H1 (cell line): ENCODE measurements at regions not wholly inside any gene's neighbourhood (a gene's known extent, or its start where the extent isn't known, plus 50 kb on each side); places are given as distances from the start of the nearest gene placed in this dataset.

ENCODE experiments used
- CTCF ChIA-PET: fragments of 300-600 bp; sonication (Branson Sonifier 250); formaldehyde crosslinking; loops from one replicate; lab custom pipeline; 2021; ENCODE audit not compliant: partially characterized antibody; lab: Charles Lee
- POLR2A ChIA-PET: fragments of 300-600 bp; sonication (Branson Sonifier 250); formaldehyde crosslinking; loops from one replicate; lab custom pipeline; 2021; ENCODE audit warnings: inconsistent platforms; ENCODE audit not compliant: partially characterized antibody; lab: Charles Lee
- DNase-seq, 2 experiments: peaks; one replicate each; pipeline versions ENCODE4 v3.0.0 to v3.0.0-alpha.2; 2010 to 2022; ENCODE audit warnings: low spot score in 2 of 2, low read depth in 1 of 2, mixed read lengths in 1 of 2
- FAIRE-seq: peaks from 2 replicates; lab custom pipeline; 2011; peaks lifted over from hg19 to GRCh38; lab: Jason Lieb, UNC
- H2AFZ ChIP-seq: 2 replicates; pipeline ENCODE4 v1.8.1; 2012; ENCODE audit warnings: low read length, inconsistent platforms
- H2AK5ac ChIP-seq: 2 replicates; pipeline ENCODE4 v1.6.1; 2013; ENCODE audit warnings: low read depth, low read length
- H2BK120ac ChIP-seq: replicated peaks from 2 replicates; pipeline ENCODE3; 2013; ENCODE audit warnings: low read depth, low read length, inconsistent platforms
- H2BK12ac ChIP-seq: 2 replicates; pipeline ENCODE4 v1.6.1; 2013; ENCODE audit warnings: low read depth, low read length
- H2BK15ac ChIP-seq: 2 replicates; pipeline ENCODE4 v1.6.1; 2013; ENCODE audit warnings: low read length
- H2BK20ac ChIP-seq: 2 replicates; pipeline ENCODE4 v1.6.1; 2013; ENCODE audit warnings: low read length
- H2BK5ac ChIP-seq: 2 replicates; pipeline ENCODE4 v1.6.1; 2013; ENCODE audit warnings: low read depth, low read length
- H3K14ac ChIP-seq: 2 replicates; pipeline ENCODE4 v1.6.1; 2013; ENCODE audit warnings: inconsistent platforms; ENCODE audit not compliant: insufficient read length
- H3K18ac ChIP-seq: 2 replicates; pipeline ENCODE4 v1.6.1; 2013; ENCODE audit warnings: low read length; ENCODE audit errors: extremely low read depth
- H3K23ac ChIP-seq: 2 replicates; pipeline ENCODE4 v1.6.1; 2013; ENCODE audit warnings: inconsistent platforms; ENCODE audit not compliant: insufficient read length
- H3K23me2 ChIP-seq: 2 replicates; pipeline ENCODE4 v1.6.1; 2013; ENCODE audit warnings: low read depth, low read length
- H3K27ac ChIP-seq: 2 replicates; pipeline ENCODE4 v1.6.1; 2011; ENCODE audit warnings: low read depth, low read length, inconsistent platforms
- H3K27me3 ChIP-seq, 4 experiments: replicated peaks in 1 of 4; 1 replicate in 1 of 4; 2 replicates in 3 of 4; pipeline versions ENCODE4 v1.6.1 to v1.8.1; 2011 to 2013; ENCODE audit warnings: low read length in 3 of 4, mild to moderate bottlenecking in 3 of 4, inconsistent platforms in 2 of 4, mixed read lengths in 2 of 4, moderate library complexity in 1 of 4; ENCODE audit not compliant: control insufficient read depth in 3 of 4, insufficient read depth in 3 of 4; ENCODE audit errors: extremely low read depth in 1 of 4
- H3K36me3 ChIP-seq, 4 experiments: 2 replicates each; pipeline versions ENCODE4 v1.6.1 to v1.8.1; 2011 to 2013; ENCODE audit warnings: mild to moderate bottlenecking in 4 of 4, low read length in 3 of 4, moderate library complexity in 2 of 4, control low read depth in 1 of 4, inconsistent platforms in 1 of 4; ENCODE audit not compliant: insufficient read depth in 4 of 4, control insufficient read depth in 2 of 4
- H3K4ac ChIP-seq: replicated peaks from 2 replicates; pipeline ENCODE3; 2013; ENCODE audit warnings: low read length, low read depth, mixed read lengths, inconsistent platforms; ENCODE audit not compliant: insufficient read length
- H3K4me1 ChIP-seq, 4 experiments: replicated peaks in 1 of 4; 1 replicate in 1 of 4; 2 replicates in 3 of 4; pipeline versions ENCODE4 v1.6.1 to v1.8.1; 2011 to 2013; ENCODE audit warnings: low read length in 3 of 4, inconsistent platforms in 2 of 4, mixed read lengths in 1 of 4; ENCODE audit not compliant: insufficient read depth in 4 of 4, control insufficient read depth in 3 of 4
- H3K4me2 ChIP-seq, 2 experiments: 2 replicates each; pipeline versions ENCODE4 v1.6.1 to v1.8.1; 2011 to 2013; ENCODE audit warnings: low read depth in 2 of 2, low read length in 2 of 2, control low read depth in 1 of 2, inconsistent platforms in 1 of 2, mild to moderate bottlenecking in 1 of 2; ENCODE audit not compliant: insufficient read depth in 1 of 2
- H3K4me3 ChIP-seq, 4 experiments: fragments of 200-600, 300-600 bp in 1 of 4; sonication (generic), shearing (Covaris generic), sonication (Bioruptor Twin) in 1 of 4; 2 replicates each; pipeline versions ENCODE4 v1.5.1 to v1.8.1; 2011 to 2016; ENCODE audit warnings: low read length in 4 of 4, low read depth in 3 of 4, control low read depth in 2 of 4, inconsistent platforms in 2 of 4, mild to moderate bottlenecking in 2 of 4, mixed read lengths in 1 of 4, moderate library complexity in 1 of 4; ENCODE audit not compliant: insufficient read depth in 2 of 4; ENCODE audit errors: extremely low read depth in 1 of 4
- H3K56ac ChIP-seq: replicated peaks from 2 replicates; pipeline ENCODE3; 2013; ENCODE audit warnings: low read depth, mild to moderate bottlenecking, mixed read lengths, low read length, inconsistent platforms; ENCODE audit not compliant: insufficient read length
- H3K79me1 ChIP-seq: 2 replicates; pipeline ENCODE4 v1.6.1; 2013; ENCODE audit warnings: low read depth, low read length, control low read depth
- H3K79me2 ChIP-seq, 2 experiments: 2 replicates each; pipeline versions ENCODE4 v1.6.1 to v1.8.1; 2012 to 2013; ENCODE audit warnings: low read length in 2 of 2, mild to moderate bottlenecking in 2 of 2, inconsistent platforms in 1 of 2; ENCODE audit not compliant: insufficient read depth in 2 of 2, control insufficient read depth in 1 of 2
- H3K9ac ChIP-seq, 4 experiments: replicated peaks in 1 of 4; 1 replicate in 1 of 4; 2 replicates in 3 of 4; pipeline versions ENCODE4 v1.6.1 to v1.8.1; 2011 to 2013; ENCODE audit warnings: low read depth in 3 of 4, low read length in 3 of 4, control low read depth in 2 of 4, mild to moderate bottlenecking in 2 of 4, moderate library complexity in 2 of 4, inconsistent platforms in 1 of 4; ENCODE audit errors: extremely low read depth in 1 of 4
- H3K9me3 ChIP-seq, 2 experiments: 2 replicates each; pipeline versions ENCODE4 v1.6.1 to v1.8.1; 2012 to 2013; ENCODE audit warnings: mild to moderate bottlenecking in 2 of 2, moderate library complexity in 2 of 2, control low read depth in 1 of 2, inconsistent platforms in 1 of 2, low read depth in 1 of 2, low read length in 1 of 2, mixed read lengths in 1 of 2; ENCODE audit not compliant: insufficient read depth in 2 of 2
- H4K20me1 ChIP-seq, 2 experiments: replicated peaks in 1 of 2; 2 replicates each; pipeline versions ENCODE3 to v1.8.1; 2011 to 2013; ENCODE audit warnings: inconsistent platforms in 2 of 2, low read length in 2 of 2, mild to moderate bottlenecking in 1 of 2; ENCODE audit not compliant: insufficient read depth in 2 of 2, control insufficient read depth in 1 of 2
- H4K5ac ChIP-seq: 2 replicates; pipeline ENCODE4 v1.6.1; 2013; ENCODE audit warnings: low read length, low read depth, mixed read lengths, inconsistent platforms; ENCODE audit not compliant: insufficient read length
- H4K8ac ChIP-seq: 2 replicates; pipeline ENCODE4 v1.8.0; 2013; ENCODE audit warnings: mild to moderate bottlenecking, moderate library complexity, low read length, inconsistent platforms; ENCODE audit not compliant: insufficient read depth; ENCODE audit errors: extremely low read depth
- H4K91ac ChIP-seq: replicated peaks from 2 replicates; pipeline ENCODE3; 2013; ENCODE audit warnings: low read length, mixed read lengths, inconsistent platforms; ENCODE audit not compliant: insufficient read length
- BCL11A ChIP-seq, 2 experiments: IDR thresholded peaks; one replicate each; pipeline ENCODE4 v1.6.1; 2011; ENCODE audit warnings: low read depth in 2 of 2, low read length in 2 of 2, mild to moderate bottlenecking in 2 of 2
- CBX5 ChIP-seq: fragments of 300-800, 300-1000 bp; sonication (generic); IDR thresholded peaks from 2 replicates; pipeline ENCODE4 v1.7.1; 2016; ENCODE audit warnings: antibody characterized with exemption, low read length, low read depth
- CEBPB ChIP-seq: IDR thresholded peaks from 2 replicates; pipeline ENCODE4 v1.6.1; 2012; ENCODE audit warnings: low read depth, low read length
- EGR1 ChIP-seq: IDR thresholded peaks from 2 replicates; pipeline ENCODE4 v1.6.1; 2011; ENCODE audit warnings: low read depth, low read length, borderline replicate concordance
- GTF2F1 ChIP-seq: IDR thresholded peaks from 2 replicates; pipeline ENCODE4 v1.6.1; 2012; ENCODE audit warnings: low read depth, low read length, improper control_type of control experiment, borderline replicate concordance
- NANOG ChIP-seq: IDR thresholded peaks from 2 replicates; pipeline ENCODE4 v1.6.1; 2011; ENCODE audit warnings: low read length, low read depth, mild to moderate bottlenecking, inconsistent platforms; ENCODE audit not compliant: insufficient read depth, poor library complexity, severe bottlenecking
- PHF8 ChIP-seq: fragments of 200-600 bp; sonication (generic); conservative IDR thresholded peaks from 2 replicates; pipeline ENCODE4 v1.7.1; 2012; ENCODE audit warnings: low read depth, mild to moderate bottlenecking, inconsistent platforms, low read length, moderate library complexity
- RFX5 ChIP-seq: IDR thresholded peaks from 2 replicates; pipeline ENCODE4 v1.6.1; 2011; ENCODE audit warnings: low read depth, low read length, improper control_type of control experiment, borderline replicate concordance
- RXRA ChIP-seq: IDR thresholded peaks from 2 replicates; pipeline ENCODE4 v1.6.1; 2011; ENCODE audit warnings: low read depth, mild to moderate bottlenecking, low read length, moderate library complexity; ENCODE audit not compliant: insufficient read depth
- SP1 ChIP-seq: IDR thresholded peaks from 2 replicates; pipeline ENCODE4 v1.6.1; 2011; ENCODE audit warnings: low read depth, low read length
- SP4 ChIP-seq: IDR thresholded peaks from 2 replicates; pipeline ENCODE4 v1.6.1; 2012; ENCODE audit warnings: low read length, inconsistent platforms
- TBP ChIP-seq: IDR thresholded peaks from 2 replicates; pipeline ENCODE4 v1.6.1; 2011; ENCODE audit warnings: low read depth, low read length, improper control_type of control experiment
- TCF12 ChIP-seq: IDR thresholded peaks from 2 replicates; pipeline ENCODE4 v1.6.1; 2011; ENCODE audit warnings: low read depth, mild to moderate bottlenecking, low read length
- TEAD4 ChIP-seq: IDR thresholded peaks from 2 replicates; pipeline ENCODE4 v1.6.1; 2012; ENCODE audit warnings: low read depth, low read length, inconsistent platforms, mixed read lengths
- YY1 ChIP-seq: IDR thresholded peaks from 2 replicates; pipeline ENCODE4 v1.6.1; 2011; ENCODE audit warnings: low read depth, mild to moderate bottlenecking, low read length
- WGBS, 2 experiments: shearing (Covaris generic) in 1 of 2; methylation state at CpG; one replicate each; pipeline versions ENCODE4 v1.1.6 to v1.1.7; 2013 to 2015; ENCODE audit warnings: low lambda C conversion rate in 2 of 2, mixed read lengths in 2 of 2, inconsistent platforms in 1 of 2, low coverage in 1 of 2, missing lambda C conversion rate in 1 of 2; ENCODE audit not compliant: insufficient replicate concordance in 2 of 2, insufficient coverage in 1 of 2, insufficient read length in 1 of 2; ENCODE audit errors: extremely low coverage in 1 of 2, missing lambda C conversion rate in 1 of 2; 5-methylcytosine and 5-hydroxymethylcytosine counted together

DNA sequence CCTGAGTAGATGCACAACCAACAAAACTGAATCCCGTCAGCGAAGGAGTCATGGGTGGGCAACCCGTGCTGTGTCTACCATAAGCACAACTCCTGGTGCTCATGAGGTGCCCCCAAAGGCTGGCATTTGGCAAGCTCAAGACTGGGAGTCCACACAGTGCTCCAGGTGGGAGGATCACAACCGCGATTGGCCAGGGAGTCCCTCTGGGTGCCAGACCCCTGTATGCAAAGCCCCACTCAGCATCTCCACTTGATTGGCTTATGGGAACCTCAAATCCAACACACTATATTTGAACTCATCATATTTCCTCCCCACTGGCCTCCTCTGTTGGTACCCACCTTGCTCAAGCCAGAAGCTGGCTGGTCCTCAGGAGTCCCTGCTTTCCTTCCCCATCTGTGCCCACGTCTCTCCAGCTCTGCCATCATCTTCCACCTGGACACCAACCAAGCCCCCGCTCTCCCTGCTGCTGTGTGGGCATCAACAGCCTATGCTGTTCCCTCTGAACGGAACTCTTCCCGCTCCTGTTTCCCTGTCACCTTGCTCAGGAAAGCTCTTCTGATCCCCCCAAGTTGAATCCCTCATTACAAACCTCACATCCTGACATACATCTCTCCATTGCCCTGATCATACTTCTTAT lies 142.3 kb upstream of the PTPN1 start:
- CTCF ChIA-PET, result interaction anchor here (1.2 kb wide), 1 partner anchor 97 kb away, joined by 3 read pairs; no protein-coding TSS in a partner anchor
- no peak for TF ChIP-seq SP1
- TF ChIP-seq NANOG, result no peak
- TF ChIP-seq GTF2F1, result no peak
- TF ChIP-seq RXRA, result no peak
- no peak for TF ChIP-seq RFX5
- TF ChIP-seq SP4, result no peak
- no peak for TF ChIP-seq TBP
- TF ChIP-seq EGR1, result no peak
- TF ChIP-seq TEAD4, result no peak
- TF ChIP-seq YY1, result no peak
- TF ChIP-seq CBX5, result no peak
- TF ChIP-seq BCL11A (IDR thresholded peaks at IDR 0.05; ENCODE audit: low read depth in 2 of 2, low read length in 2 of 2), result no peak
- no peak for TF ChIP-seq TCF12
- no peak for TF ChIP-seq PHF8
- no peak for TF ChIP-seq CEBPB

More for the DNA sequence above, 142.3 kb upstream of the PTPN1 start:
- Histone ChIP-seq H2BK20ac (no peak overlapping the region), H3K27me3 (no peaks in the 10 kb centered on the region), H2BK5ac (no peak overlapping the region), H2BK12ac (no peak overlapping the region), H2BK120ac (no peak overlapping the region), H3K79me1 (no peaks in the 10 kb centered on the region), H3K4me3 (no peak overlapping the region), H2AK5ac (no peak overlapping the region), H3K18ac (no peak overlapping the region), H3K36me3 (no peaks in the 10 kb centered on the region; a peak in 1 of 8 replicates), H3K4me1 (peaks cover 0 to 3% (median 0%) of the 10 kb centered on the region in 4 experiments; a peak in 2 of 7 replicates), H2BK15ac (no peak overlapping the region), H3K56ac (no peak overlapping the region), H3K23me2 (no peaks in the 10 kb centered on the region; the same call in 1 of the 2 replicates), H3K27ac (no peak overlapping the region), H3K79me2 (no peaks in the 10 kb centered on the region), H2AFZ (no peak overlapping the region), H3K4me2 (no peak overlapping the region), H4K91ac (no peak overlapping the region), H3K4ac (no peak overlapping the region), H3K9ac (no peak overlapping the region), H3K9me3 (no peaks in the 10 kb centered on the region), H4K20me1 (no peaks in the 10 kb centered on the region), H3K23ac (no peak overlapping the region), H4K8ac (no peak overlapping the region), H3K14ac (no peak overlapping the region), H4K5ac (no peak overlapping the region)
- WGBS, 2 experiments, result 93% methylated on average over 9 of the region's 9 CpGs; no CpG with 5 or more reads in 1 of the 2 experiments
- DNase-seq, result no peak
- FAIRE-seq, result no peak
- POLR2A ChIA-PET, result interaction anchor here (0.7 kb wide), 1 partner anchor 247 kb away, joined by 3 read pairs; no protein-coding TSS in a partner anchor
